GM23338 (cell line): ENCODE measurements at regions not wholly inside any gene's neighbourhood (a gene's known extent, or its start where the extent isn't known, plus 50 kb on each side); places are given as distances from the start of the nearest gene placed in this dataset.

Experiments used
- ATAC-seq: fragments of 200-7000 bp; cut with Tn5 transposase; 3 replicates; pipeline ENCODE4 v1.9.1; 2020
- DNase-seq: peaks from one replicate; pipeline ENCODE4 v3.0.0-alpha.2; 2015; ENCODE audit warnings: low spot score
- H2AFZ ChIP-seq: fragments of 200-600 bp; sonication (generic); 2 replicates; pipeline ENCODE4 v1.8.0; 2016; ENCODE audit warnings: antibody characterized with exemption, mild to moderate bottlenecking, moderate library complexity
- H3F3A ChIP-seq: fragments of 200-600 bp; sonication (generic); replicated peaks from 2 replicates; pipeline ENCODE4 v1.8.0; 2017; ENCODE audit warnings: antibody characterized with exemption, mixed run types, low read depth
- H3K27ac ChIP-seq: fragments of 200-600 bp; sonication (generic); 2 replicates; pipeline ENCODE4 v1.6.1; 2016; ENCODE audit warnings: low read depth
- H3K27me3 ChIP-seq: fragments of 200-600 bp; sonication (generic); 2 replicates; pipeline ENCODE4 v1.8.0; 2016; ENCODE audit warnings: mild to moderate bottlenecking, mixed run types, moderate library complexity; ENCODE audit not compliant: insufficient read depth
- H3K36me3 ChIP-seq: fragments of 200-600 bp; sonication (generic); 2 replicates; pipeline ENCODE4 v1.8.0; 2016; ENCODE audit warnings: mild to moderate bottlenecking; ENCODE audit not compliant: insufficient read depth
- H3K4me1 ChIP-seq: fragments of 200-600 bp; sonication (generic); 2 replicates; pipeline ENCODE4 v1.8.0; 2016; ENCODE audit warnings: mild to moderate bottlenecking, moderate library complexity; ENCODE audit not compliant: insufficient read depth
- H3K4me2 ChIP-seq: fragments of 200-600 bp; sonication (generic); 2 replicates; pipeline ENCODE4 v1.7.1; 2017; ENCODE audit warnings: mixed run types
- H3K4me3 ChIP-seq: fragments of 200-600 bp; sonication (generic); 2 replicates; pipeline ENCODE4 v1.6.1; 2016; ENCODE audit warnings: mixed run types
- H3K79me2 ChIP-seq: fragments of 200-600 bp; sonication (generic); replicated peaks from 2 replicates; pipeline ENCODE4 v1.8.0; 2017; ENCODE audit warnings: mild to moderate bottlenecking; ENCODE audit not compliant: insufficient read depth
- H3K9me2 ChIP-seq: fragments of 200-600 bp; sonication (generic); 2 replicates; pipeline ENCODE4 v1.8.0; 2017; ENCODE audit not compliant: insufficient read depth
- H4K20me1 ChIP-seq: fragments of 200-600 bp; sonication (generic); replicated peaks from 2 replicates; pipeline ENCODE4 v1.8.0; 2017; ENCODE audit warnings: mild to moderate bottlenecking; ENCODE audit not compliant: insufficient read depth
- H3K27ac Mint-ChIP-seq: 2 replicates; pipeline ENCODE4 v1.8.0; 2020; ENCODE audit warnings: inconsistent platforms, mild to moderate bottlenecking, moderate library complexity, mixed read lengths
- H3K27me3 Mint-ChIP-seq: 3 replicates; pipeline ENCODE4 v1.8.0; 2022; ENCODE audit warnings: low read depth, mild to moderate bottlenecking, moderate library complexity, mixed read lengths, inconsistent platforms; ENCODE audit not compliant: insufficient read depth, poor library complexity
- H3K36me3 Mint-ChIP-seq: 3 replicates; pipeline ENCODE4 v1.8.0; 2021; ENCODE audit warnings: low read depth, mild to moderate bottlenecking, inconsistent platforms, moderate library complexity, mixed read lengths
- H3K4me1 Mint-ChIP-seq: 3 replicates; pipeline ENCODE4 v1.8.0; 2020; ENCODE audit warnings: mild to moderate bottlenecking, inconsistent platforms, mixed read lengths
- H3K4me3 Mint-ChIP-seq: 3 replicates; pipeline ENCODE4 v1.8.0; 2021; ENCODE audit warnings: moderate library complexity, mild to moderate bottlenecking, inconsistent platforms, mixed read lengths
- H3K9me3 Mint-ChIP-seq: 3 replicates; pipeline ENCODE4 v1.8.0; 2020; ENCODE audit warnings: moderate library complexity, mild to moderate bottlenecking, inconsistent platforms, mixed read lengths
- CREB1 ChIP-seq: fragments of 250-450 bp; sonication (Bioruptor Pico); IDR thresholded peaks from 2 replicates; pipeline ENCODE4 v1.5.0; 2020; ENCODE audit warnings: low read depth, mild to moderate bottlenecking, moderate library complexity
- CTCF ChIP-seq, 2 experiments: fragments of 200-600 bp in 1 of 2; sonication (generic) in 1 of 2; conservative IDR thresholded peaks; 2 replicates each; pipeline versions ENCODE4 v1.5.1 to v1.6.1; 2016 to 2017; ENCODE audit warnings: antibody characterized with exemption in 2 of 2, low read depth in 2 of 2, mild to moderate bottlenecking in 2 of 2, moderate library complexity in 1 of 2
- EZH2 ChIP-seq: fragments of 200-600 bp; sonication (generic); IDR thresholded peaks from one replicate; pipeline ENCODE4 v1.8.0; 2017; ENCODE audit warnings: antibody characterized with exemption, mild to moderate bottlenecking, low read depth; ENCODE audit not compliant: unreplicated experiment
- EZH2phosphoT487 ChIP-seq: fragments of 200-600 bp; sonication (generic); IDR thresholded peaks from one replicate; pipeline ENCODE4 v1.8.1; 2018; ENCODE audit warnings: antibody characterized with exemption; ENCODE audit not compliant: unreplicated experiment
- JUNB ChIP-seq: IDR thresholded peaks from one replicate; pipeline ENCODE4 v1.6.1; 2016; ENCODE audit warnings: antibody characterized with exemption; ENCODE audit not compliant: unreplicated experiment
- NANOG ChIP-seq: IDR thresholded peaks from 2 replicates; pipeline ENCODE4 v1.6.1; 2016; ENCODE audit warnings: antibody characterized with exemption, borderline replicate concordance
- POLR2AphosphoS5 ChIP-seq: IDR thresholded peaks from 2 replicates; pipeline ENCODE4 v1.6.1; 2016; ENCODE audit warnings: antibody characterized with exemption, low read depth
- STAT1 ChIP-seq: IDR thresholded peaks from one replicate; pipeline ENCODE4 v1.6.1; 2016; ENCODE audit warnings: antibody characterized with exemption; ENCODE audit not compliant: unreplicated experiment
- ZNF114 ChIP-seq: fragments of 250-450 bp; sonication (Bioruptor Pico); IDR thresholded peaks from 2 replicates; pipeline ENCODE4 v1.5.0; 2020; ENCODE audit warnings: mild to moderate bottlenecking, moderate library complexity
- ZNF331 ChIP-seq: fragments of 250-450 bp; sonication (Bioruptor Pico); IDR thresholded peaks from 2 replicates; pipeline ENCODE4 v1.5.0; 2020; ENCODE audit warnings: low read depth, mild to moderate bottlenecking, moderate library complexity
- ZNF462 ChIP-seq: fragments of 250-450 bp; sonication (Bioruptor Pico); IDR thresholded peaks from 2 replicates; pipeline ENCODE4 v1.5.0; 2020; ENCODE audit warnings: mild to moderate bottlenecking, moderate library complexity
- TF ChIP-seq, protein P1 (sequence below): IDR thresholded peaks from one replicate; pipeline ENCODE4 v1.6.1; 2018; ENCODE audit warnings: antibody characterized with exemption; ENCODE audit not compliant: unreplicated experiment
- TF ChIP-seq, protein P2 (sequence below): IDR thresholded peaks from 2 replicates; pipeline ENCODE4 v1.6.1; 2016; ENCODE audit warnings: antibody characterized with exemption

- Mint-ChIP-seq H3K4me1 (peaks cover 8% of the 10 kb centered on the region; the same call in 2 of the 3 replicates), H3K27me3 (peaks cover 4% of the 10 kb centered on the region), H3K27ac (no peak overlapping the region), H3K9me3 (peaks cover 9% of the 10 kb centered on the region; the same call in 2 of the 3 replicates), H3K36me3 (peaks cover 3% of the 10 kb centered on the region; the same call in 2 of the 3 replicates), H3K4me3 (no peak overlapping the region)
- Histone ChIP-seq H3K9me2 (no peaks in the 10 kb centered on the region; the same call in 1 of the 2 replicates), H3K4me2 (no peak overlapping the region), H2AFZ (no peak overlapping the region; the same call in 1 of the 2 replicates), H3K4me3 (no peak overlapping the region), H3K79me2 (no peaks in the 10 kb centered on the region), H3K4me1 (no peaks in the 10 kb centered on the region), H3K27ac (no peak overlapping the region), H3K36me3 (no peaks in the 10 kb centered on the region), H3K27me3 (no peaks in the 10 kb centered on the region), H3F3A (no peaks in the 10 kb centered on the region), H4K20me1 (no peaks in the 10 kb centered on the region)
- TF ChIP-seq NANOG (no peak), EZH2phosphoT487 (no peak), POLR2AphosphoS5 (no peak), CTCF (conservative IDR thresholded peaks at IDR 0.05; ENCODE audit: low read depth in 2 of 2) (no peak), STAT1 (no peak), ZNF462 (no peak), EZH2 (no peak), JUNB (no peak), ZNF114 (CRISPR knock-in tag) (no peak), ZNF331 (CRISPR knock-in tag) (no peak), CREB1 (CRISPR knock-in tag) (no peak)
- TF ChIP-seq, protein P1, sequence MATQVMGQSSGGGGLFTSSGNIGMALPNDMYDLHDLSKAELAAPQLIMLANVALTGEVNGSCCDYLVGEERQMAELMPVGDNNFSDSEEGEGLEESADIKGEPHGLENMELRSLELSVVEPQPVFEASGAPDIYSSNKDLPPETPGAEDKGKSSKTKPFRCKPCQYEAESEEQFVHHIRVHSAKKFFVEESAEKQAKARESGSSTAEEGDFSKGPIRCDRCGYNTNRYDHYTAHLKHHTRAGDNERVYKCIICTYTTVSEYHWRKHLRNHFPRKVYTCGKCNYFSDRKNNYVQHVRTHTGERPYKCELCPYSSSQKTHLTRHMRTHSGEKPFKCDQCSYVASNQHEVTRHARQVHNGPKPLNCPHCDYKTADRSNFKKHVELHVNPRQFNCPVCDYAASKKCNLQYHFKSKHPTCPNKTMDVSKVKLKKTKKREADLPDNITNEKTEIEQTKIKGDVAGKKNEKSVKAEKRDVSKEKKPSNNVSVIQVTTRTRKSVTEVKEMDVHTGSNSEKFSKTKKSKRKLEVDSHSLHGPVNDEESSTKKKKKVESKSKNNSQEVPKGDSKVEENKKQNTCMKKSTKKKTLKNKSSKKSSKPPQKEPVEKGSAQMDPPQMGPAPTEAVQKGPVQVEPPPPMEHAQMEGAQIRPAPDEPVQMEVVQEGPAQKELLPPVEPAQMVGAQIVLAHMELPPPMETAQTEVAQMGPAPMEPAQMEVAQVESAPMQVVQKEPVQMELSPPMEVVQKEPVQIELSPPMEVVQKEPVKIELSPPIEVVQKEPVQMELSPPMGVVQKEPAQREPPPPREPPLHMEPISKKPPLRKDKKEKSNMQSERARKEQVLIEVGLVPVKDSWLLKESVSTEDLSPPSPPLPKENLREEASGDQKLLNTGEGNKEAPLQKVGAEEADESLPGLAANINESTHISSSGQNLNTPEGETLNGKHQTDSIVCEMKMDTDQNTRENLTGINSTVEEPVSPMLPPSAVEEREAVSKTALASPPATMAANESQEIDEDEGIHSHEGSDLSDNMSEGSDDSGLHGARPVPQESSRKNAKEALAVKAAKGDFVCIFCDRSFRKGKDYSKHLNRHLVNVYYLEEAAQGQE, result no peak
- TF ChIP-seq, protein P2, sequence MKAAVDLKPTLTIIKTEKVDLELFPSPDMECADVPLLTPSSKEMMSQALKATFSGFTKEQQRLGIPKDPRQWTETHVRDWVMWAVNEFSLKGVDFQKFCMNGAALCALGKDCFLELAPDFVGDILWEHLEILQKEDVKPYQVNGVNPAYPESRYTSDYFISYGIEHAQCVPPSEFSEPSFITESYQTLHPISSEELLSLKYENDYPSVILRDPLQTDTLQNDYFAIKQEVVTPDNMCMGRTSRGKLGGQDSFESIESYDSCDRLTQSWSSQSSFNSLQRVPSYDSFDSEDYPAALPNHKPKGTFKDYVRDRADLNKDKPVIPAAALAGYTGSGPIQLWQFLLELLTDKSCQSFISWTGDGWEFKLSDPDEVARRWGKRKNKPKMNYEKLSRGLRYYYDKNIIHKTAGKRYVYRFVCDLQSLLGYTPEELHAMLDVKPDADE, result no peak
- ATAC-seq (no peak), DNase-seq (no peak)
These were observed 161.9 kb downstream of the ZBTB18 start for GRCh38 chr1:244212797-244213475.
